Endothelial cell of umbilical vein (primary cell): ENCODE measurements at regions not wholly inside any gene's neighbourhood (a gene's known extent, or its start where the extent isn't known, plus 50 kb on each side); places are given as distances from the start of the nearest gene placed in this dataset.

Experiments used
- BruUV-seq: library from RNA; stranded (reverse); fragments of 400-500 nt; replicated peaks from 2 replicates; lab custom pipeline; 2021; lab: Mats Ljungman, UMichigan
- CTCF ChIA-PET: fragments of 300-600, 350-600 bp; sonication (Branson Sonifier 250); formaldehyde crosslinking; loops from one replicate; lab custom pipeline; 2021; ENCODE audit warnings: antibody characterized with exemption, inconsistent platforms; lab: Charles Lee
- POLR2A ChIA-PET: fragments of 300-600, 350-600 bp; sonication (Branson Sonifier 250); formaldehyde crosslinking; loops from one replicate; lab custom pipeline; 2021; ENCODE audit warnings: antibody characterized with exemption, inconsistent platforms; lab: Charles Lee
- DNase-seq: peaks from one replicate; pipeline ENCODE4 v3.0.0-alpha.2; 2011; ENCODE audit warnings: low read depth, low spot score
- FAIRE-seq: peaks from 2 replicates; lab custom pipeline; 2011; peaks lifted over from hg19 to GRCh38; lab: Jason Lieb, UNC
- H2AFZ ChIP-seq: 2 replicates; pipeline ENCODE4 v1.6.0; 2012; ENCODE audit warnings: low read depth, low read length, control low read depth, inconsistent platforms
- H3K27ac ChIP-seq: 2 replicates; pipeline ENCODE4 v1.5.1; 2011; ENCODE audit warnings: low read depth, mild to moderate bottlenecking, control low read depth, low read length, moderate library complexity; ENCODE audit not compliant: insufficient read depth
- H3K27me3 ChIP-seq, 2 experiments: 2 replicates each; pipeline versions ENCODE4 v1.6.0 to v1.6.1; 2011; ENCODE audit warnings: low read length in 2 of 2, mixed read lengths in 1 of 2; ENCODE audit not compliant: control insufficient read depth in 2 of 2, insufficient read depth in 2 of 2
- H3K36me3 ChIP-seq, 2 experiments: 2 replicates in 1 of 2; 3 replicates in 1 of 2; pipeline ENCODE4 v1.5.1; 2011; ENCODE audit warnings: low read length in 2 of 2, mild to moderate bottlenecking in 1 of 2, moderate library complexity in 1 of 2; ENCODE audit not compliant: control insufficient read depth in 2 of 2, insufficient read depth in 2 of 2; ENCODE audit errors: extremely low read depth in 1 of 2
- H3K4me1 ChIP-seq: 3 replicates; pipeline ENCODE4 v1.5.1; 2011; ENCODE audit warnings: mild to moderate bottlenecking, low read length; ENCODE audit not compliant: control insufficient read depth, insufficient read depth; ENCODE audit errors: extremely low read depth
- H3K4me2 ChIP-seq: 2 replicates; pipeline ENCODE4 v1.6.1; 2011; ENCODE audit warnings: low read length, control low read depth, mixed read lengths; ENCODE audit not compliant: insufficient read depth
- H3K4me3 ChIP-seq, 3 experiments: fragments of 200-600 bp in 1 of 3; sonication (generic), shearing (Covaris generic) in 1 of 3; replicated peaks in 1 of 3; 2 replicates each; pipeline ENCODE4 v1.5.1; 2011 to 2016; ENCODE audit warnings: control low read depth in 3 of 3, low read length in 3 of 3, mild to moderate bottlenecking in 2 of 3, inconsistent platforms in 1 of 3, low read depth in 1 of 3, moderate library complexity in 1 of 3; ENCODE audit not compliant: insufficient read depth in 1 of 3
- H3K79me2 ChIP-seq: 2 replicates; pipeline ENCODE4 v1.6.0; 2012; ENCODE audit warnings: low read length, inconsistent platforms; ENCODE audit not compliant: control insufficient read depth, insufficient read depth
- H3K9ac ChIP-seq: replicated peaks from 2 replicates; pipeline ENCODE3; 2011; ENCODE audit warnings: low read length, control low read depth; ENCODE audit not compliant: insufficient read depth; ENCODE audit errors: extremely low read depth
- H3K9me1 ChIP-seq: replicated peaks from 3 replicates; pipeline ENCODE4 v1.6.0; 2011; ENCODE audit warnings: mild to moderate bottlenecking, low read length; ENCODE audit not compliant: control insufficient read depth, insufficient read depth; ENCODE audit errors: extremely low read depth
- H3K9me3 ChIP-seq: replicated peaks from 2 replicates; pipeline ENCODE4 v1.5.1; 2012; ENCODE audit warnings: low read length, inconsistent platforms; ENCODE audit not compliant: control insufficient read depth, insufficient read depth
- H4K20me1 ChIP-seq: replicated peaks from 2 replicates; pipeline ENCODE3; 2011; ENCODE audit warnings: mild to moderate bottlenecking, low read length; ENCODE audit not compliant: control insufficient read depth, insufficient read depth; ENCODE audit errors: extremely low read depth
- EZH2 ChIP-seq: IDR thresholded peaks from 2 replicates; pipeline ENCODE4 v1.6.1; 2012; ENCODE audit warnings: borderline replicate concordance, low read depth, mild to moderate bottlenecking, moderate library complexity, low read length, inconsistent platforms; ENCODE audit not compliant: severe bottlenecking
- FOS ChIP-seq: IDR thresholded peaks from 2 replicates; pipeline ENCODE4 v1.6.1; 2011; ENCODE audit warnings: mild to moderate bottlenecking, low read length, moderate library complexity, borderline replicate concordance; ENCODE audit not compliant: insufficient read depth
- GATA2 ChIP-seq: IDR thresholded peaks from 2 replicates; pipeline ENCODE4 v1.7.0; 2011; ENCODE audit warnings: low read depth, mild to moderate bottlenecking, moderate library complexity, mixed read lengths, low read length; ENCODE audit not compliant: insufficient read length, insufficient read depth
- JUN ChIP-seq: IDR thresholded peaks from 2 replicates; pipeline ENCODE4 v1.6.1; 2011; ENCODE audit warnings: borderline replicate concordance, low read depth; ENCODE audit not compliant: insufficient read length, insufficient read depth
- MAX ChIP-seq: IDR thresholded peaks from 2 replicates; pipeline ENCODE4 v1.6.1; 2011; ENCODE audit not compliant: insufficient read depth, insufficient read length
- MYC ChIP-seq: IDR thresholded peaks from one replicate; pipeline ENCODE4 v1.6.1; 2011; ENCODE audit warnings: mild to moderate bottlenecking, low read depth, low read length
- POLR2A ChIP-seq: IDR thresholded peaks from 2 replicates; pipeline ENCODE4 v1.6.1; 2012; ENCODE audit warnings: low read depth, mild to moderate bottlenecking, control low read depth, low read length
- POLR2AphosphoS5 ChIP-seq: IDR thresholded peaks from 2 replicates; pipeline ENCODE4 v1.6.1; 2012; ENCODE audit warnings: low read depth, mild to moderate bottlenecking, control low read depth, low read length, moderate library complexity; ENCODE audit not compliant: insufficient read depth
- dilution Hi-C: fragments of 300-500 bp; cut with MboI; formaldehyde crosslinking; loops from one replicate; pipeline ENCODE4 v1.15.0; 2019; ENCODE audit warnings: low sequenced_read_pairs; ENCODE audit not compliant: extremely low pct_ligation_motif_present
- intact Hi-C: fragments of 100-400 bp; cut with micrococcal nuclease; formaldehyde crosslinking; loops from one replicate; pipeline ENCODE4 v1.10.0; 2022
- TF ChIP-seq, protein P1 (sequence below), 2 donors: IDR thresholded peaks; 1 replicate in 1 of 2; 2 replicates in 1 of 2; pipeline ENCODE4 v1.5.1; 2011; ENCODE audit warnings: low read length in 2 of 2, mild to moderate bottlenecking in 2 of 2, moderate library complexity in 2 of 2, control low read depth in 1 of 2, inconsistent platforms in 1 of 2, low read depth in 1 of 2; ENCODE audit not compliant: insufficient read depth in 1 of 2; ENCODE audit errors: extremely low read depth in 1 of 2

- H3K4me1 ChIP-seq = no peaks in the 10 kb centered on the region
- intact Hi-C loops = no loop called here
Observed at GRCh38 chr7:69250958-69251357, 347.3 kb upstream of the AUTS2 start.

More at GRCh38 chr7:69250958-69251357, 347.3 kb upstream of the AUTS2 start:
- no peaks in the 10 kb centered on the region for H3K9me1 ChIP-seq
- H3K27ac ChIP-seq = no peak overlapping the region
- H3K4me2 ChIP-seq = no peak overlapping the region
- no TSS peak for BruUV-seq
- H4K20me1 ChIP-seq = no peaks in the 10 kb centered on the region
- H3K36me3 ChIP-seq = no peaks in the 10 kb centered on the region
- ChIA-PET CTCF (no interaction called here), POLR2A (no interaction called here)
- H3K4me3 ChIP-seq = no peak overlapping the region
- dilution Hi-C loops = no loop called here
- no peak overlapping the region for H3K9ac ChIP-seq
- H3K79me2 ChIP-seq = no peaks in the 10 kb centered on the region
- no peak overlapping the region for H2AFZ ChIP-seq
- DNase-seq = no peak
- H3K27me3 ChIP-seq = no peaks in the 10 kb centered on the region
- FAIRE-seq = no peak
- H3K9me3 ChIP-seq = peaks cover 2% of the 10 kb centered on the region
- no peak for TF ChIP-seq POLR2A
- TF ChIP-seq POLR2AphosphoS5 = no peak
- TF ChIP-seq JUN = no peak
- no peak for TF ChIP-seq GATA2
- no peak for TF ChIP-seq FOS
- TF ChIP-seq, protein P1, sequence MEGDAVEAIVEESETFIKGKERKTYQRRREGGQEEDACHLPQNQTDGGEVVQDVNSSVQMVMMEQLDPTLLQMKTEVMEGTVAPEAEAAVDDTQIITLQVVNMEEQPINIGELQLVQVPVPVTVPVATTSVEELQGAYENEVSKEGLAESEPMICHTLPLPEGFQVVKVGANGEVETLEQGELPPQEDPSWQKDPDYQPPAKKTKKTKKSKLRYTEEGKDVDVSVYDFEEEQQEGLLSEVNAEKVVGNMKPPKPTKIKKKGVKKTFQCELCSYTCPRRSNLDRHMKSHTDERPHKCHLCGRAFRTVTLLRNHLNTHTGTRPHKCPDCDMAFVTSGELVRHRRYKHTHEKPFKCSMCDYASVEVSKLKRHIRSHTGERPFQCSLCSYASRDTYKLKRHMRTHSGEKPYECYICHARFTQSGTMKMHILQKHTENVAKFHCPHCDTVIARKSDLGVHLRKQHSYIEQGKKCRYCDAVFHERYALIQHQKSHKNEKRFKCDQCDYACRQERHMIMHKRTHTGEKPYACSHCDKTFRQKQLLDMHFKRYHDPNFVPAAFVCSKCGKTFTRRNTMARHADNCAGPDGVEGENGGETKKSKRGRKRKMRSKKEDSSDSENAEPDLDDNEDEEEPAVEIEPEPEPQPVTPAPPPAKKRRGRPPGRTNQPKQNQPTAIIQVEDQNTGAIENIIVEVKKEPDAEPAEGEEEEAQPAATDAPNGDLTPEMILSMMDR (IDR thresholded peaks at IDR 0.05; ENCODE audit: extremely low read depth in 1 of 2, insufficient read depth in 1 of 2, low read depth in 1 of 2, low read length in 2 of 2) = no peak
- TF ChIP-seq EZH2 = no peak
- TF ChIP-seq MYC = no peak
- TF ChIP-seq MAX = no peak
